PC-3 (cell line): ENCODE measurements at regions not wholly inside any gene's neighbourhood (a gene's known extent, or its start where the extent isn't known, plus 50 kb on each side); places are given as distances from the start of the nearest gene placed in this dataset.

ENCODE experiments used
- ATAC-seq: fragments of 200-7000 bp; cut with Tn5 transposase; 2 replicates; pipeline ENCODE4 v1.9.1; 2020; ENCODE audit warnings: mild to moderate bottlenecking, moderate library complexity
- BruUV-seq: library from RNA; stranded (reverse); fragments of 400-500 nt; replicated peaks from 2 replicates; lab custom pipeline; 2021; lab: Mats Ljungman, UMichigan
- CTCF ChIA-PET: fragments of 300-600 bp; sonication (Branson Sonifier 250); formaldehyde crosslinking; loops from one replicate; lab custom pipeline; 2022; ENCODE audit warnings: antibody characterized with exemption; lab: Charles Lee
- POLR2A ChIA-PET: fragments of 300-600 bp; sonication (Branson Sonifier 250); formaldehyde crosslinking; loops from one replicate; lab custom pipeline; 2022; ENCODE audit warnings: antibody characterized with exemption; ENCODE audit not compliant: unreplicated experiment; lab: Charles Lee
- DNase-seq: peaks from one replicate; pipeline ENCODE4 v3.0.0-alpha.2; 2015
- H2AFZ ChIP-seq: fragments of 300-600 bp; sonication (generic); 2 replicates; pipeline ENCODE4 v1.6.0; 2016; ENCODE audit warnings: antibody characterized with exemption, low read length
- H3F3A ChIP-seq: fragments of 300-600 bp; sonication (generic); one replicate; pipeline ENCODE4 v1.6.0; 2017; ENCODE audit warnings: antibody characterized with exemption, low read length, control low read depth, mild to moderate bottlenecking; ENCODE audit not compliant: unreplicated experiment
- H3K27ac ChIP-seq: fragments of 300-600 bp; sonication (generic); 2 replicates; pipeline ENCODE4 v1.5.1; 2016; ENCODE audit warnings: mild to moderate bottlenecking, low read length
- H3K27me3 ChIP-seq: fragments of 300-600 bp; sonication (generic); 2 replicates; pipeline ENCODE4 v1.6.1; 2016; ENCODE audit warnings: low read length, mixed read lengths
- H3K36me3 ChIP-seq: fragments of 300-600 bp; sonication (generic); 2 replicates; pipeline ENCODE4 v1.6.1; 2016; ENCODE audit warnings: low read depth, mixed run types, low read length, mixed read lengths
- H3K4me1 ChIP-seq: fragments of 300-600 bp; sonication (generic); 2 replicates; pipeline ENCODE4 v1.5.1; 2016; ENCODE audit warnings: low read length; ENCODE audit not compliant: insufficient read depth
- H3K4me2 ChIP-seq: fragments of 300-600 bp; sonication (generic); 2 replicates; pipeline ENCODE4 v1.6.0; 2016; ENCODE audit warnings: low read length
- H3K4me3 ChIP-seq: fragments of 300-600 bp; sonication (generic); 2 replicates; pipeline ENCODE4 v1.5.1; 2016; ENCODE audit warnings: mild to moderate bottlenecking, low read length, mixed read lengths
- H3K79me2 ChIP-seq: fragments of 300-600 bp; sonication (generic); 2 replicates; pipeline ENCODE4 v1.6.1; 2017; ENCODE audit warnings: low read length, mixed read lengths
- H3K9ac ChIP-seq: fragments of 300-600 bp; sonication (generic); 2 replicates; pipeline ENCODE4 v1.6.0; 2016; ENCODE audit warnings: mild to moderate bottlenecking, low read length
- H3K9me2 ChIP-seq: fragments of 300-600 bp; sonication (generic); replicated peaks from 2 replicates; pipeline ENCODE4 v1.6.1; 2016; ENCODE audit warnings: mixed run types, low read length, mixed read lengths
- H3K9me3 ChIP-seq: fragments of 300-600 bp; sonication (generic); 2 replicates; pipeline ENCODE4 v1.6.1; 2016; ENCODE audit warnings: low read length, mixed read lengths
- H4K20me1 ChIP-seq: fragments of 300-600 bp; sonication (generic); 2 replicates; pipeline ENCODE4 v1.6.1; 2016; ENCODE audit warnings: low read length, mixed read lengths
- EZH2 ChIP-seq: fragments of 300-600 bp; sonication (generic); IDR thresholded peaks from one replicate; pipeline ENCODE4 v1.6.1; 2017; ENCODE audit warnings: antibody characterized with exemption, mild to moderate bottlenecking, low read length; ENCODE audit not compliant: unreplicated experiment
- EZH2phosphoT487 ChIP-seq: fragments of 300-600 bp; sonication (generic); IDR thresholded peaks from 2 replicates; pipeline ENCODE4 v1.6.1; 2018; ENCODE audit warnings: mild to moderate bottlenecking, antibody characterized with exemption, low read length, borderline replicate concordance
- intact Hi-C: fragments of 100-400 bp; cut with micrococcal nuclease; formaldehyde crosslinking; loops from 2 replicates; pipeline ENCODE4 v1.9.0; 2023
- TF ChIP-seq, protein P1 (sequence below): fragments of 300-600 bp; sonication (generic); conservative IDR thresholded peaks from 2 replicates; pipeline ENCODE4 v1.5.1; 2017; ENCODE audit warnings: antibody characterized with exemption, low read depth, mild to moderate bottlenecking, low read length

DNA sequence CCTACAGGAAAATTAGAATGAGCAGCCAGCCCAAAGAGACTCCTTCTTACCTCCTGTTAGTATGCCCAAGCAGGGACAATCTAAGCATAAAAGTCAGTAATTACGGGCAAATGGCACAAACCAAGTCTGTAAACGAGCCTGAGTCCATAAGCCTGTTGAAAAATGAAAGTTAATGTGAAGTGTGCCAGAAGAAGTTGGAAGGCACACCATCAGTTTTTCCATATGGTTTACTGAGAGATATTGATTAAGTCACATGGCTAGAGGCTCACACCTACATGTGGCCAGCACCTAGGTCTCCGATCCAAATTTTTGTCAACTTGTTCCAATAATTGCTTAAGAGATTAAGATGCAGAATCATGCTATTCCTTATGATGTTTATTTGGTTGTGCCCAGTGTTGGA, 242.4 kb upstream of the CSF3R start:
- H3K9me2 ChIP-seq, result no peaks in the 10 kb centered on the region
- no peaks in the 10 kb centered on the region for H3K9me3 ChIP-seq
- ChIA-PET POLR2A (no interaction called here), CTCF (no interaction called here)
- H3K79me2 ChIP-seq, result no peaks in the 10 kb centered on the region
- no peaks in the 10 kb centered on the region for H4K20me1 ChIP-seq
- BruUV-seq, result no TSS peak
- H3K9ac ChIP-seq, result no peak overlapping the region
- DNase-seq (no peak), ATAC-seq (no peak)
- H3K36me3 ChIP-seq, result no peaks in the 10 kb centered on the region
- H3K27ac ChIP-seq, result no peak overlapping the region
- intact Hi-C loops, result no loop called here
- no peaks in the 10 kb centered on the region for H3F3A ChIP-seq
- H3K27me3 ChIP-seq, result peaks cover 64% of the 10 kb centered on the region
- no peak overlapping the region for H2AFZ ChIP-seq
- no peak overlapping the region for H3K4me3 ChIP-seq
- H3K4me1 ChIP-seq, result no peaks in the 10 kb centered on the region
- no peak overlapping the region for H3K4me2 ChIP-seq
- TF ChIP-seq, protein P1, sequence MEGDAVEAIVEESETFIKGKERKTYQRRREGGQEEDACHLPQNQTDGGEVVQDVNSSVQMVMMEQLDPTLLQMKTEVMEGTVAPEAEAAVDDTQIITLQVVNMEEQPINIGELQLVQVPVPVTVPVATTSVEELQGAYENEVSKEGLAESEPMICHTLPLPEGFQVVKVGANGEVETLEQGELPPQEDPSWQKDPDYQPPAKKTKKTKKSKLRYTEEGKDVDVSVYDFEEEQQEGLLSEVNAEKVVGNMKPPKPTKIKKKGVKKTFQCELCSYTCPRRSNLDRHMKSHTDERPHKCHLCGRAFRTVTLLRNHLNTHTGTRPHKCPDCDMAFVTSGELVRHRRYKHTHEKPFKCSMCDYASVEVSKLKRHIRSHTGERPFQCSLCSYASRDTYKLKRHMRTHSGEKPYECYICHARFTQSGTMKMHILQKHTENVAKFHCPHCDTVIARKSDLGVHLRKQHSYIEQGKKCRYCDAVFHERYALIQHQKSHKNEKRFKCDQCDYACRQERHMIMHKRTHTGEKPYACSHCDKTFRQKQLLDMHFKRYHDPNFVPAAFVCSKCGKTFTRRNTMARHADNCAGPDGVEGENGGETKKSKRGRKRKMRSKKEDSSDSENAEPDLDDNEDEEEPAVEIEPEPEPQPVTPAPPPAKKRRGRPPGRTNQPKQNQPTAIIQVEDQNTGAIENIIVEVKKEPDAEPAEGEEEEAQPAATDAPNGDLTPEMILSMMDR, result no peak
- TF ChIP-seq EZH2phosphoT487, result no peak
- no peak for TF ChIP-seq EZH2

DNA sequence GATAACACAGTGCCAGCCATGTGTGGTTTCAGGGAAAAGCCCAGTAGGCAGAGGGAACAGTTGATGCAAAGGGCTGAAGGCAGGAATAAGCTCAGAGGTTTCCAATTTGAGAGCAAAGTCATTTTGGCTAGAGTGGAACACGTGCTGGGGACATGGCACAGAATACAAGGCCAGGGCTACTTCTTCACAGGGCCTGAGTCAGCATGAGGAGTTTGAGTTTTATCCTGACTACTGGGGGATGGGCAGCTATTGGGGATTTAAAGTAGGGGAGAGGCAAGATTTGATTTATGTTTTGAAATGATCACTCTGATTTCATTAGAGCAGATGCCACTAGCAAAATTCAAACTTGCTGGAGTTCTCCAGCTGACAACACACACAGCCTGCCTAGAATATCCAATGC, 241.1 kb upstream of the CSF3R start:
- no TSS peak for BruUV-seq
- H3K27ac ChIP-seq, result no peak overlapping the region
- H3K4me2 ChIP-seq, result no peak overlapping the region
- POLR2A ChIA-PET, result no interaction called here
- peaks cover 51% of the 10 kb centered on the region for H3K27me3 ChIP-seq
- no peak for ATAC-seq
- no peak overlapping the region for H3K9ac ChIP-seq
- intact Hi-C loops, result no loop called here
- no peaks in the 10 kb centered on the region for H3K9me2 ChIP-seq
- no peaks in the 10 kb centered on the region for H4K20me1 ChIP-seq
- no peaks in the 10 kb centered on the region for H3K4me1 ChIP-seq
- no peaks in the 10 kb centered on the region for H3F3A ChIP-seq
- no peak overlapping the region for H3K4me3 ChIP-seq
- no peaks in the 10 kb centered on the region for H3K79me2 ChIP-seq
- TF ChIP-seq EZH2 (no peak), EZH2phosphoT487 (no peak)
- TF ChIP-seq, protein P1, result no peak
- H3K36me3 ChIP-seq, result no peaks in the 10 kb centered on the region
- DNase-seq, result no peak
- H3K9me3 ChIP-seq, result no peaks in the 10 kb centered on the region
- CTCF ChIA-PET, result no interaction called here
- H2AFZ ChIP-seq, result no peak overlapping the region

DNA sequence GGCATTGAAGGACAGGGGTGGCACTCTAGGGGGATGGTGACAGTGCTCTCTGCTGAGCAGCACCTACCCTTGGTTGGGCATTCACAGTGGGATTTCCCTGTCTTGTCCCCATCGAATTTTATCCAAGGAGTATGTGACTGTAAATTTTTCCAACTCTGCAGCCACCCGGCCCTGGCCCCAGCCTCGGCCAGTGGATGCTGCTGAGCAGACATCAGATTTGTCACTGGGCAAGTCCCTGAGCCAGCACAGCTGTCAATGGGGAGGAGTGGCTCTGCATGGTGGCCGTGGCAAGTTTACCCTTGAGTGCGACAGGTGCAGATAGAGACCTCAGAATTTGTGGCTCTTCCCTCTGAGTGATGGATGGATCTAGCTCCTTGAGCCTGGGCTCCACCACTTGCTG, 240.2 kb upstream of the CSF3R start:
- H2AFZ ChIP-seq, result no peak overlapping the region
- no peak overlapping the region for H3K4me3 ChIP-seq
- DNase-seq (no peak), ATAC-seq (no peak)
- H3K4me1 ChIP-seq, result no peaks in the 10 kb centered on the region
- H3K4me2 ChIP-seq, result no peak overlapping the region
- H3K27ac ChIP-seq, result no peak overlapping the region
- POLR2A ChIA-PET, result no interaction called here
- intact Hi-C loops, result no loop called here
- no peaks in the 10 kb centered on the region for H4K20me1 ChIP-seq
- TF ChIP-seq EZH2phosphoT487 (no peak), EZH2 (no peak)
- TF ChIP-seq, protein P1, result no peak
- no peaks in the 10 kb centered on the region for H3K9me2 ChIP-seq
- CTCF ChIA-PET, result no interaction called here
- no peaks in the 10 kb centered on the region for H3K79me2 ChIP-seq
- no TSS peak for BruUV-seq
- no peak overlapping the region for H3K9ac ChIP-seq
- H3F3A ChIP-seq, result no peaks in the 10 kb centered on the region
- no peaks in the 10 kb centered on the region for H3K36me3 ChIP-seq
- no peaks in the 10 kb centered on the region for H3K9me3 ChIP-seq
- peaks cover 46% of the 10 kb centered on the region for H3K27me3 ChIP-seq
